OCI-LY1 (cell line): ENCODE measurements at regions not wholly inside any gene's neighbourhood (a gene's known extent, or its start where the extent isn't known, plus 50 kb on each side); places are given as distances from the start of the nearest gene placed in this dataset.
"Not testable (repeated sequence)": the region's sequence is repeated elsewhere in the genome, so short reads cannot be mapped to it uniquely, and the experiment has no call there.

Experiments used
- EZH2 ChIP-seq: fragments of 200-600 bp; sonication (generic), shearing (Covaris generic); IDR thresholded peaks from 2 replicates; pipeline ENCODE4 v1.8.0; 2017; ENCODE audit warnings: borderline replicate concordance, mixed run types, mild to moderate bottlenecking, antibody characterized with exemption, low read length, moderate library complexity, mixed read lengths
- TF ChIP-seq, protein P1 (sequence below): fragments of 200-600 bp; sonication (generic), shearing (Covaris generic); IDR thresholded peaks from 2 replicates; pipeline ENCODE4 v1.5.1; 2017; ENCODE audit warnings: mild to moderate bottlenecking, antibody characterized with exemption, low read length, moderate library complexity, mixed read lengths

GRCh38 chr21:20201323-20201722 lies 796.9 kb upstream of the NCAM2 start:
- TF ChIP-seq, protein P1, sequence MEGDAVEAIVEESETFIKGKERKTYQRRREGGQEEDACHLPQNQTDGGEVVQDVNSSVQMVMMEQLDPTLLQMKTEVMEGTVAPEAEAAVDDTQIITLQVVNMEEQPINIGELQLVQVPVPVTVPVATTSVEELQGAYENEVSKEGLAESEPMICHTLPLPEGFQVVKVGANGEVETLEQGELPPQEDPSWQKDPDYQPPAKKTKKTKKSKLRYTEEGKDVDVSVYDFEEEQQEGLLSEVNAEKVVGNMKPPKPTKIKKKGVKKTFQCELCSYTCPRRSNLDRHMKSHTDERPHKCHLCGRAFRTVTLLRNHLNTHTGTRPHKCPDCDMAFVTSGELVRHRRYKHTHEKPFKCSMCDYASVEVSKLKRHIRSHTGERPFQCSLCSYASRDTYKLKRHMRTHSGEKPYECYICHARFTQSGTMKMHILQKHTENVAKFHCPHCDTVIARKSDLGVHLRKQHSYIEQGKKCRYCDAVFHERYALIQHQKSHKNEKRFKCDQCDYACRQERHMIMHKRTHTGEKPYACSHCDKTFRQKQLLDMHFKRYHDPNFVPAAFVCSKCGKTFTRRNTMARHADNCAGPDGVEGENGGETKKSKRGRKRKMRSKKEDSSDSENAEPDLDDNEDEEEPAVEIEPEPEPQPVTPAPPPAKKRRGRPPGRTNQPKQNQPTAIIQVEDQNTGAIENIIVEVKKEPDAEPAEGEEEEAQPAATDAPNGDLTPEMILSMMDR, result not testable (repeated sequence)
- not testable (repeated sequence) for TF ChIP-seq EZH2
